PC-9 (cell line): ENCODE measurements at regions not wholly inside any gene's neighbourhood (a gene's known extent, or its start where the extent isn't known, plus 50 kb on each side); places are given as distances from the start of the nearest gene placed in this dataset.

Experiments used
- EZH2 ChIP-seq: fragments of 200-600 bp; sonication (generic); IDR thresholded peaks from 2 replicates; pipeline ENCODE4 v1.8.0; 2017; ENCODE audit warnings: antibody characterized with exemption, low read depth
- TF ChIP-seq, protein P1 (sequence below): fragments of 200-600 bp; sonication (generic); conservative IDR thresholded peaks from 2 replicates; pipeline ENCODE4 v1.6.1; 2017; ENCODE audit warnings: mixed run types, antibody characterized with exemption, mild to moderate bottlenecking, moderate library complexity

DNA sequence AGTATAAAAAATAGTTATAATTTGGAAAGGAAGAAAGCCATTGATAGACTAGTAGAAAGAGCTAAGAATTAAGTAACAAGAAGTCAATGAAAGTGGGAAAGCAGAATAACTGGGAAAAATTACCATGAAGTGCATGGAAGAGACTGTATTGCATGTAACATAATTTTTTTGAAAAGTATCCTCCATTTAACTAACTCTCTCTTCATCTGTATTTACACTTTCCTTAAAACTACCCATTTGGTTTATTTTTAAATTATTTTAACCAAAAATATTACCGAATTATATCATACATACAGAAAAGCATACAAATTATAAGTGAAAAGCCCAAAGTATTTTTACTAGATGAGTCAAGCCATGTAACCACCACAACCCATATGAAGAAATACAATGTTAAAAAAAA is 1009.9 kb upstream of the SEMA6D start:
- TF ChIP-seq, protein P1, sequence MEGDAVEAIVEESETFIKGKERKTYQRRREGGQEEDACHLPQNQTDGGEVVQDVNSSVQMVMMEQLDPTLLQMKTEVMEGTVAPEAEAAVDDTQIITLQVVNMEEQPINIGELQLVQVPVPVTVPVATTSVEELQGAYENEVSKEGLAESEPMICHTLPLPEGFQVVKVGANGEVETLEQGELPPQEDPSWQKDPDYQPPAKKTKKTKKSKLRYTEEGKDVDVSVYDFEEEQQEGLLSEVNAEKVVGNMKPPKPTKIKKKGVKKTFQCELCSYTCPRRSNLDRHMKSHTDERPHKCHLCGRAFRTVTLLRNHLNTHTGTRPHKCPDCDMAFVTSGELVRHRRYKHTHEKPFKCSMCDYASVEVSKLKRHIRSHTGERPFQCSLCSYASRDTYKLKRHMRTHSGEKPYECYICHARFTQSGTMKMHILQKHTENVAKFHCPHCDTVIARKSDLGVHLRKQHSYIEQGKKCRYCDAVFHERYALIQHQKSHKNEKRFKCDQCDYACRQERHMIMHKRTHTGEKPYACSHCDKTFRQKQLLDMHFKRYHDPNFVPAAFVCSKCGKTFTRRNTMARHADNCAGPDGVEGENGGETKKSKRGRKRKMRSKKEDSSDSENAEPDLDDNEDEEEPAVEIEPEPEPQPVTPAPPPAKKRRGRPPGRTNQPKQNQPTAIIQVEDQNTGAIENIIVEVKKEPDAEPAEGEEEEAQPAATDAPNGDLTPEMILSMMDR: no peak
- TF ChIP-seq EZH2: no peak
